Suprapubic skin (tissue), 4 donors: ENCODE measurements at regions not wholly inside any gene's neighbourhood (a gene's known extent, or its start where the extent isn't known, plus 50 kb on each side); places are given as distances from the start of the nearest gene placed in this dataset.

Experiments used
- DNase-seq, 2 donors: peaks; one replicate each; pipeline ENCODE4 v3.0.0-alpha.2; 2019; ENCODE audit warnings: low spot score in 2 of 2
- H3K27ac ChIP-seq: fragments of 200-600 bp; sonication (generic); one replicate; pipeline ENCODE4 v1.5.1; 2019
- H3K27me3 ChIP-seq: fragments of 200-600 bp; sonication (generic); one replicate; pipeline ENCODE4 v1.5.1; 2019
- H3K36me3 ChIP-seq: fragments of 200-600 bp; sonication (generic); one replicate; pipeline ENCODE4 v1.5.1; 2019
- H3K4me1 ChIP-seq: fragments of 200-600 bp; sonication (generic); one replicate; pipeline ENCODE4 v1.5.1; 2019
- H3K4me3 ChIP-seq: fragments of 200-600 bp; sonication (generic); one replicate; pipeline ENCODE4 v1.5.1; 2019; ENCODE audit warnings: mild to moderate bottlenecking
- H3K9me3 ChIP-seq: fragments of 200-600 bp; sonication (generic); one replicate; pipeline ENCODE4 v1.5.1; 2019
- EP300 ChIP-seq: sonication (generic); formaldehyde crosslinking; IDR thresholded peaks from one replicate; pipeline ENCODE4 v1.6.1; 2017; ENCODE audit warnings: antibody characterized with exemption
- POLR2A ChIP-seq, 2 donors: fragments of 450-650 bp; IDR thresholded peaks; one replicate each; pipeline ENCODE4 v1.6.1; 2017; ENCODE audit warnings: antibody characterized with exemption in 2 of 2, mild to moderate bottlenecking in 2 of 2, moderate library complexity in 2 of 2
- POLR2AphosphoS5 ChIP-seq, 3 donors: sonication (generic); formaldehyde crosslinking; IDR thresholded peaks; one replicate each; pipeline ENCODE4 v1.6.1; 2017; ENCODE audit warnings: antibody characterized with exemption in 3 of 3
- WGBS: methylation state at CpG from one replicate; pipeline ENCODE4 v1.1.5; 2018; 5-methylcytosine and 5-hydroxymethylcytosine counted together
- TF ChIP-seq, protein P1 (sequence below), 2 donors: fragments of 200-600 bp in 1 of 2; fragments of 450-650 bp in 1 of 2; sonication (generic) in 1 of 2; IDR thresholded peaks; one replicate each; pipeline ENCODE4 v1.5.1; 2016 to 2019; ENCODE audit warnings: antibody characterized with exemption in 2 of 2, mild to moderate bottlenecking in 1 of 2, moderate library complexity in 1 of 2

DNA sequence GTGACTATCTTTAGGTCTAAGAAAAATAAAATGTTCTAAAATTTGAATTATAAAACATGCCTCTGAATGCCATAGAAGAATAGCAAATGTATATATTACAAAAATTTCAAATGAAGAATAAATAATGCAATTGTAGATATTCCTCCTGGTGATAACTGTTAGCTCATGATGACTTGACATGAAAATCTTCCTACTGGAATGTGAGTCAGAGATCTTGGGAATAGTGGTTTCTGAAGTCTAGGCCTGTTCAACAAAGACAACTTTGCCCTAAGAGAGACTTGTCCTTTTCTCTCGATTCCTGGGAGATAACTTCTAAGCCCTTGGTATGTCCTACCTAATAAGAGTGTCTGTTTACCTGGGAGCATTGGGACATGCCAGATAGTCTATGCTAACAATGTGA, 746.3 kb upstream of the RIOK2 start:
- Histone ChIP-seq H3K36me3 (no peaks in the 10 kb centered on the region), H3K4me3 (no peak overlapping the region), H3K4me1 (no peaks in the 10 kb centered on the region), H3K9me3 (no peaks in the 10 kb centered on the region), H3K27me3 (no peaks in the 10 kb centered on the region), H3K27ac (no peak overlapping the region)
- no peak for DNase-seq
- TF ChIP-seq POLR2A (IDR thresholded peaks at IDR 0.05) (no peak), POLR2AphosphoS5 (IDR thresholded peaks at IDR 0.05) (no peak), EP300 (no peak)
- TF ChIP-seq, protein P1, sequence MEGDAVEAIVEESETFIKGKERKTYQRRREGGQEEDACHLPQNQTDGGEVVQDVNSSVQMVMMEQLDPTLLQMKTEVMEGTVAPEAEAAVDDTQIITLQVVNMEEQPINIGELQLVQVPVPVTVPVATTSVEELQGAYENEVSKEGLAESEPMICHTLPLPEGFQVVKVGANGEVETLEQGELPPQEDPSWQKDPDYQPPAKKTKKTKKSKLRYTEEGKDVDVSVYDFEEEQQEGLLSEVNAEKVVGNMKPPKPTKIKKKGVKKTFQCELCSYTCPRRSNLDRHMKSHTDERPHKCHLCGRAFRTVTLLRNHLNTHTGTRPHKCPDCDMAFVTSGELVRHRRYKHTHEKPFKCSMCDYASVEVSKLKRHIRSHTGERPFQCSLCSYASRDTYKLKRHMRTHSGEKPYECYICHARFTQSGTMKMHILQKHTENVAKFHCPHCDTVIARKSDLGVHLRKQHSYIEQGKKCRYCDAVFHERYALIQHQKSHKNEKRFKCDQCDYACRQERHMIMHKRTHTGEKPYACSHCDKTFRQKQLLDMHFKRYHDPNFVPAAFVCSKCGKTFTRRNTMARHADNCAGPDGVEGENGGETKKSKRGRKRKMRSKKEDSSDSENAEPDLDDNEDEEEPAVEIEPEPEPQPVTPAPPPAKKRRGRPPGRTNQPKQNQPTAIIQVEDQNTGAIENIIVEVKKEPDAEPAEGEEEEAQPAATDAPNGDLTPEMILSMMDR (IDR thresholded peaks at IDR 0.05) = no peak
- WGBS = 85% methylated on average over 1 of the region's 1 CpG

DNA sequence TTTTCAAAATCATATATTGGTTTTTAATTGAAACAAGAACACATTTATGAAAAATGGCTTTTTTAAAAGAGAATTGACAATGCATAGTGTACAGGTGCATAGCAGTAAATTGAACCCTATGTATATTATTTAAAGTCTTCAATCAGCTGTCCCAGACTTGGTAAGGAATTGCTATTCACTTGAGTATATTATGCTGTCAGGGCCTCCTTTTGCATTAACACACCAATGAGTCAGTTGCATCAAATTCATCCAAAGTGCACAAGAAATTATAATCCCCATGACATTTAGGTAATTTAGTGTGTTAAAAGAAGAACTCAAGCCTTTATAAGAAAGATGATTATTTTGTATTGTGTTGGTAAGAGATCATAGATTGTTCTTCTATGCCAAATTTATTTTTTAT, 748.8 kb upstream of the RIOK2 start:
- TF ChIP-seq, protein P1 (IDR thresholded peaks at IDR 0.05) = no peak
- TF ChIP-seq EP300 (no peak), POLR2AphosphoS5 (IDR thresholded peaks at IDR 0.05) (no peak), POLR2A (IDR thresholded peaks at IDR 0.05) (no peak)
- no peak overlapping the region for H3K4me3 ChIP-seq
- no peaks in the 10 kb centered on the region for H3K9me3 ChIP-seq
- no peak overlapping the region for H3K27ac ChIP-seq
- H3K36me3 ChIP-seq = no peaks in the 10 kb centered on the region
- H3K27me3 ChIP-seq = no peaks in the 10 kb centered on the region
- H3K4me1 ChIP-seq = no peaks in the 10 kb centered on the region
- DNase-seq = no peak

DNA sequence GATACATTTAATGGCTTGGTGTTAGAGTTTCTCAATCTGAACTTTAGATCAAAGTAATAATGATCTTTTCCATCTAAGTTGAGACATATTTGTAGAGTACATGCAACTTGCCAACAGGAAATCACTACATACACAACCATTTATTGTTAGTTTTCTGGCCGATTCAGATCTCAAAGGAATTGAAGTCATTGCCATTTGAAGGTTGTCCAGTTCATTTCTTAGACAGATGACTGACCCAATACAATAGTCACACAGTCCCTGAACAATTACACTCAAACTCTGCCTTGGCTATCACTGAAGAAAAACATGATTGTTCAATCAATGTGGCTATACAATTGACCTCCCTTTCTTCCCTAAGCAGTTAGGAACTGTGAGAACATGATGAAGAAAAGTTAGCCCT, 753.2 kb upstream of the RIOK2 start:
- Histone ChIP-seq H3K4me3 (no peak overlapping the region), H3K27ac (no peak overlapping the region), H3K4me1 (no peaks in the 10 kb centered on the region), H3K27me3 (no peaks in the 10 kb centered on the region), H3K36me3 (no peaks in the 10 kb centered on the region), H3K9me3 (no peaks in the 10 kb centered on the region)
- no peak for TF ChIP-seq POLR2A (IDR thresholded peaks at IDR 0.05)
- no peak for TF ChIP-seq POLR2AphosphoS5 (IDR thresholded peaks at IDR 0.05)
- no peak for TF ChIP-seq EP300
- TF ChIP-seq, protein P1 (IDR thresholded peaks at IDR 0.05) = no peak
- no peak for DNase-seq
- WGBS = 35% methylated on average over 1 of the region's 1 CpG

DNA sequence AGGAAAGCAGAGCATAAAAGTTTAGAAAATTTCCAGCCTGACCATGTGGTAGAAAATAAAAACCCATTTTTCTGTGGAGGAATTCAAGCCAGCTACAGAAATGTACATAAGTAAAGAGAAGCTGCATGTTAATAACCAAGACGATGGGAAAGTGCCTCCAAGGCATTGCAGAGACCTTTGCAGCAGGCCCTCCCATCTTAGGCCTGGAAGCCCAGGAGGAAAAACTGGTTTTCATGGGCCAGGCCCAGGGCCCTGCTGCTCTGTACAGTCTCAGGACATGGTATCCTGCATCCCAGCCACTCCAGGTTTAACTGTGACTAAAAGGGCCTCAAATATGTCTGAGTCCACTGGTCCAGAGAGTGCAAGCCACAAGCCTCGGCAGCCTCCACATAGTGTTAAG, 754.8 kb upstream of the RIOK2 start:
- Histone ChIP-seq H3K4me3 (no peak overlapping the region), H3K36me3 (no peaks in the 10 kb centered on the region), H3K4me1 (no peaks in the 10 kb centered on the region), H3K9me3 (no peaks in the 10 kb centered on the region), H3K27ac (no peak overlapping the region), H3K27me3 (no peaks in the 10 kb centered on the region)
- WGBS = 65% methylated on average over 2 of the region's 2 CpGs
- DNase-seq = no peak
- TF ChIP-seq POLR2AphosphoS5 (IDR thresholded peaks at IDR 0.05) = no peak
- TF ChIP-seq EP300 = no peak
- TF ChIP-seq POLR2A (IDR thresholded peaks at IDR 0.05) = no peak
- TF ChIP-seq, protein P1 (IDR thresholded peaks at IDR 0.05) = no peak

DNA sequence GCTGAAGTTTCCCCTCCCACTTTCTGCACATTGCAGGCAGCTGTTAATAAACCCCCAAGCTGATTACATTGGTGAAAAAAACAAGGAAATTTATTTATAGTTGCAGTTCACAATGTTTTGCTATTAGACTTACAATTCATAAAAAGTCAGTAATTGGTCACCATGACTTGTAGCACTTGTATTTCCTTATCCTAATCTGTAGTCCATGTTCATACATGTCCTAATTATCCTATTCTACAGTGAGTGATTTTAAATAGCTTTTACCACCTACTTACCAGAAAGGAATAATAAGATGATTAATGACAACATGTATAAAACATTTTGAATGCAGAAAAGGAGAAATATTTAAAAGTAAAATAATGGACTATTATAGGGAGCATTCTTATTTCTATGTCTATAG, 760.0 kb upstream of the RIOK2 start:
- H3K4me1 ChIP-seq = no peaks in the 10 kb centered on the region
- TF ChIP-seq, protein P1 (IDR thresholded peaks at IDR 0.05) = no peak
- no peak for TF ChIP-seq POLR2AphosphoS5 (IDR thresholded peaks at IDR 0.05)
- no peak for TF ChIP-seq EP300
- TF ChIP-seq POLR2A (IDR thresholded peaks at IDR 0.05) = no peak

More for the DNA sequence above, 760.0 kb upstream of the RIOK2 start:
- DNase-seq = no peak
- Histone ChIP-seq H3K27me3 (no peaks in the 10 kb centered on the region), H3K27ac (no peak overlapping the region), H3K9me3 (no peaks in the 10 kb centered on the region), H3K4me3 (no peak overlapping the region), H3K36me3 (no peaks in the 10 kb centered on the region)
